ENCODE measurements at regions not wholly inside any gene's neighbourhood (a gene's known extent, or its start where the extent isn't known, plus 50 kb on each side); places are given as distances from the start of the nearest gene placed in this dataset.

- TF ChIP-seq CTCF (IDR thresholded peaks at IDR 0.05 in 2 of 3, conservative IDR thresholded peaks at IDR 0.05 in 1 of 3; ENCODE audit: borderline replicate concordance in 1 of 3, insufficient read depth in 1 of 3, low read depth in 2 of 3, low read length in 2 of 3) (no peak), POLR2A (IDR thresholded peaks at IDR 0.05; ENCODE audit: borderline replicate concordance, extremely low read depth, insufficient read depth, insufficient read length) (no peak)
Observed at GRCh38 chr15:28786521-28786920, 61.9 kb downstream of the GOLGA6L7 start.

All from HCT116 (cell line).